Glutamatergic neuron (in vitro differentiated cells): ENCODE measurements at regions not wholly inside any gene's neighbourhood (a gene's known extent, or its start where the extent isn't known, plus 50 kb on each side); places are given as distances from the start of the nearest gene placed in this dataset.

ENCODE experiments used
- DNase-seq: peaks from one replicate; pipeline ENCODE4 v3.0.0; 2022
- H3K27ac Mint-ChIP-seq: one replicate; pipeline ENCODE4 v1.8.0; 2020; ENCODE audit warnings: mild to moderate bottlenecking, mixed read lengths, inconsistent platforms; ENCODE audit not compliant: unreplicated experiment
- H3K27me3 Mint-ChIP-seq: one replicate; pipeline ENCODE4 v1.8.0; 2020; ENCODE audit warnings: mild to moderate bottlenecking, moderate library complexity, mixed read lengths, inconsistent platforms; ENCODE audit not compliant: unreplicated experiment
- H3K36me3 Mint-ChIP-seq: one replicate; pipeline ENCODE4 v1.8.0; 2020; ENCODE audit warnings: mild to moderate bottlenecking, mixed read lengths, inconsistent platforms; ENCODE audit not compliant: unreplicated experiment
- H3K4me1 Mint-ChIP-seq: one replicate; pipeline ENCODE4 v1.8.0; 2020; ENCODE audit warnings: mild to moderate bottlenecking, low read depth, mixed read lengths, inconsistent platforms; ENCODE audit not compliant: unreplicated experiment
- H3K4me3 Mint-ChIP-seq: one replicate; pipeline ENCODE4 v1.8.0; 2020; ENCODE audit warnings: mild to moderate bottlenecking, mixed read lengths, inconsistent platforms; ENCODE audit not compliant: unreplicated experiment
- H3K9me3 Mint-ChIP-seq: one replicate; pipeline ENCODE4 v1.8.0; 2020; ENCODE audit warnings: mild to moderate bottlenecking, moderate library complexity, mixed read lengths, inconsistent platforms; ENCODE audit not compliant: unreplicated experiment
- CTCF ChIP-seq: fragments of 200-600 bp; sonication (generic); IDR thresholded peaks from one replicate; pipeline ENCODE4 v1.5.0; 2021; ENCODE audit not compliant: partially characterized antibody, unreplicated experiment

- H3K27ac Mint-ChIP-seq, result no peak overlapping the region
- H3K4me1 Mint-ChIP-seq, result peaks cover 5% of the 10 kb centered on the region
- H3K36me3 Mint-ChIP-seq, result no peaks in the 10 kb centered on the region
- H3K4me3 Mint-ChIP-seq, result no peak overlapping the region
- no peaks in the 10 kb centered on the region for H3K27me3 Mint-ChIP-seq
- no peak for DNase-seq
- no peak for TF ChIP-seq CTCF
- no peaks in the 10 kb centered on the region for H3K9me3 Mint-ChIP-seq
Observed at GRCh38 chr1:189033169-189033568, 1444.5 kb downstream of the BRINP3 start.

DNA sequence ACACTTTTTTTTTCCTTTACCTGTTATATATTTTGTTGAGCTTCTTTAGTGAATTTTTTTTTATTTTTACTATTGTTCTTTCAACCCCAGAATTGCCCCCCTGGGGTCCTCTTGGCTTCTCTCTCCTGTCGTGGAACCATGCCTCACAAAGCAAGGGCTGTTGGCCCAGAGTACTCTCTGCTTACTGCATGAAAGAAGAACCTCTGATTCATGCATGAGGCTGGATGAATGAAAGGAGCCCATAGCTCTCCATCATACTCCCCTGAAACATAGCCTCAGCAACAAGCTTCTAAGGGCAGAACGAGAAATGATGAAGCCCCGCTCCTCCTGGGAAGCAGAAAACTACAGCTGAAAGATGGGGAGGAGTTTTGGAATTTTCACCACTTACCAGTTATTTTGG, 1441.0 kb downstream of the BRINP3 start:
- Mint-ChIP-seq H3K4me1 (no peaks in the 10 kb centered on the region), H3K27ac (no peak overlapping the region), H3K4me3 (no peak overlapping the region), H3K9me3 (no peaks in the 10 kb centered on the region), H3K36me3 (no peaks in the 10 kb centered on the region), H3K27me3 (no peaks in the 10 kb centered on the region)
- no peak for DNase-seq
- no peak for TF ChIP-seq CTCF

GRCh38 chr1:189046127-189046526, 1431.5 kb downstream of the BRINP3 start:
- Mint-ChIP-seq H3K27ac (no peak overlapping the region), H3K27me3 (no peaks in the 10 kb centered on the region), H3K4me1 (no peaks in the 10 kb centered on the region), H3K36me3 (no peaks in the 10 kb centered on the region), H3K4me3 (no peak overlapping the region), H3K9me3 (peaks cover 2% of the 10 kb centered on the region)
- DNase-seq, result no peak
- no peak for TF ChIP-seq CTCF

- Mint-ChIP-seq H3K27me3 (no peaks in the 10 kb centered on the region), H3K4me3 (no peak overlapping the region), H3K36me3 (no peaks in the 10 kb centered on the region), H3K4me1 (peaks cover 20% of the 10 kb centered on the region), H3K9me3 (peaks cover 2% of the 10 kb centered on the region), H3K27ac (no peak overlapping the region)
- DNase-seq, result no peak
- no peak for TF ChIP-seq CTCF
Observed at GRCh38 chr1:189084811-189085210, 1392.9 kb downstream of the BRINP3 start.

DNA sequence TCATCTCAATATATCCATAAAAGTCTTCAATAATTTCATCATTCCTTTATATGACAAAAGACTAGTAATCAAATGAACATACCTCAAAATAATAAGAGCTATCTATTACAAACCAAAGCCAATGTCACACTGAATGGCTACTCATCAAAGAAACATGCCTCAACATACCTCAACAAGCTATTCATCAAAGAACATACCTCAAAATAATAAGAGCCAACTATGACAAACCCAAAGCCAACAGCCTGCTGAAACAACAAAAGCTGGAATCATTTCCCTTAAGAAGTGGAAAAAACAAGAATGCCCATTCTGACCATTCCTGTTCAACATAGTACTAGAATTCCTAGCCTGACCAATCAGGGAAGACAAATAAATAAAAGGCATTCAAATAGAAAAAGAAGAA, 1373.7 kb downstream of the BRINP3 start:
- Mint-ChIP-seq H3K27me3 (no peaks in the 10 kb centered on the region), H3K4me3 (no peak overlapping the region), H3K36me3 (no peaks in the 10 kb centered on the region), H3K4me1 (no peaks in the 10 kb centered on the region), H3K9me3 (no peaks in the 10 kb centered on the region), H3K27ac (no peak overlapping the region)
- TF ChIP-seq CTCF, result no peak
- DNase-seq, result no peak
